GM06990 (cell line): ENCODE measurements at regions not wholly inside any gene's neighbourhood (a gene's known extent, or its start where the extent isn't known, plus 50 kb on each side); places are given as distances from the start of the nearest gene placed in this dataset.

Source experiments
- DNase-seq: peaks from one replicate; pipeline ENCODE4 v3.0.0-alpha.2; 2011; ENCODE audit not compliant: insufficient read length; ENCODE audit errors: extremely low read depth
- H3K27me3 ChIP-seq: replicated peaks from 2 replicates; pipeline ENCODE4 v1.6.0; 2011; ENCODE audit warnings: low read length; ENCODE audit not compliant: control insufficient read depth, insufficient read depth
- H3K36me3 ChIP-seq: 2 replicates; pipeline ENCODE4 v1.5.1; 2011; ENCODE audit warnings: low read length; ENCODE audit not compliant: control insufficient read depth, insufficient read depth
- H3K4me3 ChIP-seq: replicated peaks from 2 replicates; pipeline ENCODE4 v1.5.1; 2011; ENCODE audit warnings: low read depth, mild to moderate bottlenecking, control low read depth, low read length
- CTCF ChIP-seq: IDR thresholded peaks from 2 replicates; pipeline ENCODE4 v1.5.1; 2011; ENCODE audit warnings: low read length, control low read depth, mild to moderate bottlenecking, inconsistent platforms; ENCODE audit not compliant: insufficient read depth, poor library complexity, severe bottlenecking

GRCh38 chr2:128573531-128573930, 254.9 kb upstream of the HS6ST1 start:
- Histone ChIP-seq H3K36me3 (no peaks in the 10 kb centered on the region), H3K27me3 (no peaks in the 10 kb centered on the region), H3K4me3 (no peak overlapping the region)
- TF ChIP-seq CTCF, result no peak
- no peak for DNase-seq

- DNase-seq, result no peak
- Histone ChIP-seq H3K4me3 (no peak overlapping the region), H3K36me3 (no peaks in the 10 kb centered on the region), H3K27me3 (no peaks in the 10 kb centered on the region)
- TF ChIP-seq CTCF, result no peak
Observed at GRCh38 chr2:128577141-128577930, 258.7 kb upstream of the HS6ST1 start.

- no peaks in the 10 kb centered on the region for H3K27me3 ChIP-seq
- H3K36me3 ChIP-seq, result no peaks in the 10 kb centered on the region
- DNase-seq, result no peak
- no peak overlapping the region for H3K4me3 ChIP-seq
- no peak for TF ChIP-seq CTCF
Observed at GRCh38 chr2:128578406-128579390, 260.0 kb upstream of the HS6ST1 start.

GRCh38 chr2:128579825-128580224, 261.2 kb upstream of the HS6ST1 start:
- H3K36me3 ChIP-seq, result no peaks in the 10 kb centered on the region
- H3K27me3 ChIP-seq, result no peaks in the 10 kb centered on the region
- no peak overlapping the region for H3K4me3 ChIP-seq
- TF ChIP-seq CTCF, result no peak
- DNase-seq, result no peak

- H3K36me3 ChIP-seq, result no peaks in the 10 kb centered on the region
- H3K4me3 ChIP-seq, result no peak overlapping the region
- no peaks in the 10 kb centered on the region for H3K27me3 ChIP-seq
- no peak for TF ChIP-seq CTCF
- no peak for DNase-seq
Observed at GRCh38 chr2:128580988-128581848, 262.6 kb upstream of the HS6ST1 start.
